ENCODE measurements at regions not wholly inside any gene's neighbourhood (a gene's known extent, or its start where the extent isn't known, plus 50 kb on each side); places are given as distances from the start of the nearest gene placed in this dataset.

- POLR2A ChIA-PET, result no interaction called here
Measured at GRCh38 chr18:57202881-57203280, 56.0 kb downstream of the BOD1L2 start.

GRCh38 chr18:57205641-57206040, 58.8 kb downstream of the BOD1L2 start:
- POLR2A ChIA-PET, result no interaction called here

More at GRCh38 chr18:57202881-57203280, 56.0 kb downstream of the BOD1L2 start:
- CTCF ChIA-PET, result no interaction called here

GRCh38 chr18:57207124-57207916, 60.4 kb downstream of the BOD1L2 start:
- ChIA-PET POLR2A (no interaction called here), CTCF (no interaction called here)

More at GRCh38 chr18:57205641-57206040, 58.8 kb downstream of the BOD1L2 start:
- CTCF ChIA-PET, result no interaction called here

GRCh38 chr18:57208047-57208446, 61.2 kb downstream of the BOD1L2 start:
- CTCF ChIA-PET, result no interaction called here

GRCh38 chr18:57209713-57210106, 62.8 kb downstream of the BOD1L2 start:
- ChIA-PET POLR2A (no interaction called here), CTCF (no interaction called here)

More at GRCh38 chr18:57208047-57208446, 61.2 kb downstream of the BOD1L2 start:
- POLR2A ChIA-PET, result no interaction called here

GRCh38 chr18:57210107-57210715, 63.3 kb downstream of the BOD1L2 start:
- ChIA-PET CTCF (no interaction called here), POLR2A (no interaction called here)

GRCh38 chr18:57210716-57211411, 64.0 kb downstream of the BOD1L2 start:
- CTCF ChIA-PET, result no interaction called here
- POLR2A ChIA-PET, result no interaction called here

- CTCF ChIA-PET, result no interaction called here
- POLR2A ChIA-PET, result no interaction called here
Measured at GRCh38 chr18:57211412-57211750, 64.5 kb downstream of the BOD1L2 start.

- POLR2A ChIA-PET, result no interaction called here
- CTCF ChIA-PET, result no interaction called here
Measured at GRCh38 chr18:57211776-57212175, 64.9 kb downstream of the BOD1L2 start.

GRCh38 chr18:57212678-57213077, 65.8 kb downstream of the BOD1L2 start:
- ChIA-PET POLR2A (no interaction called here), CTCF (no interaction called here)

- POLR2A ChIA-PET, result interaction anchor here (0.7 kb wide), 1 partner anchor 247 kb away, joined by 8 read pairs; no protein-coding TSS in a partner anchor
- CTCF ChIA-PET, result no interaction called here
Measured at GRCh38 chr18:57214976-57215375, 68.1 kb downstream of the BOD1L2 start.

- CTCF ChIA-PET, result no interaction called here
- POLR2A ChIA-PET, result no interaction called here
Measured at GRCh38 chr18:57218281-57218680, 71.4 kb downstream of the BOD1L2 start.

- ChIA-PET CTCF (no interaction called here), POLR2A (no interaction called here)
Measured at GRCh38 chr18:57219964-57220363, 73.1 kb downstream of the BOD1L2 start.

- ChIA-PET POLR2A (no interaction called here), CTCF (no interaction called here)
Measured at GRCh38 chr18:57220480-57220879, 73.6 kb downstream of the BOD1L2 start.

GRCh38 chr18:57220930-57221483, 74.1 kb downstream of the BOD1L2 start:
- ChIA-PET CTCF (no interaction called here), POLR2A (no interaction called here)

GRCh38 chr18:57223144-57223870, 76.4 kb downstream of the BOD1L2 start:
- ChIA-PET CTCF (no interaction called here), POLR2A (no interaction called here)

GRCh38 chr18:57230861-57231585, 84.1 kb downstream of the BOD1L2 start:
- ChIA-PET POLR2A (no interaction called here), CTCF (no interaction called here)

- POLR2A ChIA-PET, result no interaction called here
- CTCF ChIA-PET, result no interaction called here
Measured at GRCh38 chr18:57231864-57232263, 85.0 kb downstream of the BOD1L2 start.

GRCh38 chr18:57234346-57234745, 87.5 kb downstream of the BOD1L2 start:
- CTCF ChIA-PET, result no interaction called here
- POLR2A ChIA-PET, result no interaction called here

- ChIA-PET POLR2A (no interaction called here), CTCF (no interaction called here)
Measured at GRCh38 chr18:57241869-57242268, 95.0 kb downstream of the BOD1L2 start.

Data from activated CD8-positive, alpha-beta memory T cell treated with anti-CD3 and anti-CD28 coated beads for 36 hours (primary cell).